ENCODE measurements at regions not wholly inside any gene's neighbourhood (a gene's known extent, or its start where the extent isn't known, plus 50 kb on each side); places are given as distances from the start of the nearest gene placed in this dataset.

GRCh38 chr1:65741993-65742392 lies 50.7 kb upstream of the PDE4B start:
- TF ChIP-seq CTCF (conservative IDR thresholded peaks at IDR 0.05; ENCODE audit: low read length) (no peak), EZH2phosphoT487 (IDR thresholded peaks at IDR 0.05; ENCODE audit: borderline replicate concordance, low read depth, low read length) (no peak)
